NOMO-1 (cell line): ENCODE measurements at regions not wholly inside any gene's neighbourhood (a gene's known extent, or its start where the extent isn't known, plus 50 kb on each side); places are given as distances from the start of the nearest gene placed in this dataset.

Experiments
- DNase-seq, 2 experiments: peaks; one replicate each; lab custom pipeline; 2025; ENCODE audit not compliant: unreplicated experiment in 2 of 2; lab: John Stamatoyannopoulos, UW

DNA sequence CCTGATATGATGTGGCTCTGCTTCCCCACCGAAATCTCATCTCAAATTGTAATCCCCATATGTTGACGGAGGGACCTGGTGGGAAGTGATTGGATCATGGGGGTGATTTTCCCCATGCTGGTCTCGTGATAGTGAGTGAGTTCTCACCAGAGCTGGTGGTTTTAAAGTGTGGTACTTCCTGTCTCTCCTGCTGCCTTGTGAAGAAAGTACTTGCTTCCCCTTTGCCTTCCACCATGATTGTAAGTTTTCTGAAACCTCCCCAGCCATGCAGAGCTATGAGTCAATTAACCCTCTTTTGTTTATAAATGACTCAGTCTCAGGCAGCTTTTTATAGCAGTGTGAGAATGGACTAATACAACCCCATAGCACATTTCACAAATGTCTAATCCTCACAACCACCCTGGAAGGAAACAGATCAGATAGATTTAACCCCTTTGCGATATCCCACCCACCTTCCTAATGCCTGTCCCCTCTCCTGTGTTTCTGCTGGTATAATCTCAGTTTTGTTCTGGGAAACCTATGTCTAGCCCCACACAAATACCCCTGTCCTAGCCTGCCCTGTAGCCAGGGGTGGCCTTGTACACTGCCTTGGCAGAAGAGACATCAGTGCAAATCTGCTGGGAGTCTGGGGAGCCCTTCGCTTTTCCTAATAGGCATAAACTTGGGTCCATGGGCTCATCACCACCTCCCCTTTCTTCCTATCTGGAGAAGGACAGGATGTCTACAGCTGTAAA is 157.0 kb upstream of the RAI14 start:
- peak; percentile 84 to 100 for DNase-seq

DNA sequence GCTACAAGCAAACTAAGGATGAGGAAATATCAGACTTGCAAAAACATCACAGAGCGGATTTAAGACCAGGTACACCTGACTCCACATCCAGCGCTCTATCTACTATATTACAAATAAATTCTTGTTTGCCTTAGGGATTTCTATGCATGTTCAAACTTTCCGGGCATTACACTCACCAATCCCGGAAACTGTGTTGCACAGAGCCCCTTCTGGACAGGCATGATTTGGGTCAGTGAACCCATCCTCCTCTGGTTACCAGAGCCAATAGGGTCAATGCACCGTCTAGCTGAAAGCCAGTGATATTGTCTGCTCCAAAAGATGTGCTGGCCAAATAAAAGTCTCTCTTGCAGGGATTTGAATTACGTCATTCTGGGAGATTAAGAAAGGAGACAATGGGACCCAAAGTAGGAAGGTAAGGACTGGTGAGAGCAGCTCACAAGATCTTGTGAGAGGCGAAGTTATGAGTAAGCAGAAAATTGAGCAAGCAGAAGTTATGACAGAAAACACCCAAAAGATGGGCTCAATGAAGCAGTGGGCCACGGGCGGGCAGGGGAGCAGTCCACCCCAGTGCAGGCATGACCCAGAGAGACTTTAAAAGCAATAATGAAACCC is 155.8 kb upstream of the RAI14 start:
- DNase-seq, result peak; percentile 31 to 75

DNA sequence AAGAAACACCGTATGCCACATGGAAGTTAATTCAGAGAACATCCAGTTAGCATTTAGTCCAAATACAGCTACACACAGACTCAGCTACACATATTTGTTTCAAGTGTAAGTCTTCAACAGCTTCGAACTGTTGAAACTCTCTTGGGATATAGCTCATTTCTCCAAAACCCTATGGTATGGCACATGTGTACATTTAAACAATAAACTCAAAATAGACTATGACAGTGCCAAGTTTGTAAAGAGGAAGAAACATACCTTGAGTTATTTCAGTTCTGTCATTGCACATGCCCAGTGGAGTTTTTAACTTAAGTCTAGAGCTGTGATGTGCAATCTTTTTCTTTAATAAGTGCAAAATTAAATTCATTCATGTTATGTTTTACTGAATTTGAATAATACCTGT is 155.1 kb upstream of the RAI14 start:
- DNase-seq, result peak; percentile 49 to 96

DNA sequence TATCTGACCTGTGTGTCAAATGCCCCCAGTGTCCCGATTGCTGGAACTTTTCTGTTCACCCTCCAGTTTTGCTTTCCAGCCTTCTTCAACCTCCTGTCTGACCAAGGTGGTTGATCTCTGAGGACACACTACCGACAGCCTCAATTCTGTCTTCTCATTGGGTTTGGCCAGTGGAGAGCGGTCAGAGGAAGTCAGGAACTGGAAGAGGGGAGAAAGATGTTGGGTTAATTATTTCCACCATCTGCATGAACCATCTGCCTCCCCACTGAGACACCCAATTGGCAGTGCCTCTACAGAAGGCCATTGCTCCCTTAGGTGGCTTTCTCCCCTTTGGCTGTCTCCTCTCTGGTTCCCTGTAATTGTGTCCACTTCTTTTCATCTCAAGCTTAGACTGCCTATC is 154.3 kb upstream of the RAI14 start:
- no peak for DNase-seq

DNA sequence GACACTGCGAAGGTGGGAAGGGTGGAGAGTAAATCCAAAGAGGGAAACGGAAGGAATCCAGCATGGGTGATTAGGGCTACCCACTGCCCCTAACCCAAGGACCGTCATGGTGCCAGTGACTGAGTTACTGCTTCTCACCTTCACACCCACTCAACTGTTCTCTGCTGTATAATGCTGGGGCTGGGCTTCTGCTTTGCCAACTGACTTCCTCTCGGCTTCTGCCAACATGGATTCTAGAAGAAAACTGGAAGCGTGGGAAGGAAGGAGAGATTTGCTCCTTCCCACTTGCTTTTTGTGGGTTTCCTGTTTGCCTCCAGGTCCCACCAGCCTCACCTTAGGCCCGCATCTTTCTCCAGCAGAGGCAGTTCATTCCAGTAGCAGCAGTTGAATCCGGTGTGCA is 153.5 kb upstream of the RAI14 start:
- DNase-seq, result no peak

DNA sequence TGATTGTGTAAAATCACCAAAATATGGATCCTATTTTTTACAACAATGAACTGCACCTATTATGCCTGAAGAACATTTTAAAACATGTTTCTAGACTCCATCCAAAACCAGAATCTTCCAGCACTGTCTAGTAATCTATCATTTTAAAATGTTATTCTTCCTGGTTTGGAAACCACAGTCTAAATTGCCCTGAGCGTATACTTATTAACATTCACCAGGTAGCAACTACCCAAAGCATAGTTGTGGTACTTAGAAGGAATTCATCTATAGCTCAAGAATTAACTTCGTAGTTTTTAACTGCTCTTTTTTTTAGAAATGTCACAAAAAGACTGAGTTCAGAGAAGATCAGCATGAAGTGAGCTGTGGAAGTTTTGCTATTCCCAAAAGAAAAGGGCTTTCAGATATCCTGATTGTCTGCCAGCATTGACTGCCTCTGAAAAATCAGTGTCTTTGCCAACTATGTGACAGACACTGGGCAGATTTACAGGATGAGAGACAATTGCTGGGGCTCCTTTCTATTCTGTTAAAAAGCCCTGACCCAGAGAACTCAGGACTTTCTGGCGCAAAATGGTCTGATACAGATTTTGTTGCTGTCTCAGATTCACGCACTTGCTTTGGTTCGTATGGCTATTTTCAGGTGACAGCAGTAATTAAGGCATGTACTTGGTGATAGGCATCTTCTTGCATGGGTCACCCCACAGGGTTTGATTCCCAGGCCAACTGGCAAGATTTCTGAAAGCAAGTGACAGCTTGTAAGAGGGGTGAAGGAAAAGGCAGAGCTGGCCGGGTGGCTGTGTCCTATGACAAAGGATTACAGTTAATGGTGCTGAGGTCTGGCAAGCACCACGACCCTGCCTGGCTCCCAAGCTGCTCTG is 152.5 kb upstream of the RAI14 start:
- no peak for DNase-seq

DNA sequence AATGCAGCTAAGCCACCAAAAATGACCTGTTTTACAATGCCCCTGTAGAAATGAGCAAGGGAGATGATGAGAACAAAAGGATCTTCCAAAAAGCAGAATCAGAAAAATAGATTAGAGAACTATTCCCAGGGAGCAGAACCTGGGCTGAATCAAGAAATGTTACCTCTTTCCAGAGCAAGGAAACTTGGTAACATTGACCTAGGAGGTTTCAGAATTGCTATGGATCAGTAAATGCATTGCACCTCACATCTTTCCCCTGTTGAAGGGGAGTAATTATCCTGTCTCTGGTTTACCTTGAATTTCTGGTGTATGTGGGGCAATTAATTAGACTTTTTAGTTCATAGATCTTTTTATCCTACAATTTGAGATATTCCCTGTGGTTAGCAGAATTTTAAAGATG is 151.2 kb upstream of the RAI14 start:
- DNase-seq, result no peak

DNA sequence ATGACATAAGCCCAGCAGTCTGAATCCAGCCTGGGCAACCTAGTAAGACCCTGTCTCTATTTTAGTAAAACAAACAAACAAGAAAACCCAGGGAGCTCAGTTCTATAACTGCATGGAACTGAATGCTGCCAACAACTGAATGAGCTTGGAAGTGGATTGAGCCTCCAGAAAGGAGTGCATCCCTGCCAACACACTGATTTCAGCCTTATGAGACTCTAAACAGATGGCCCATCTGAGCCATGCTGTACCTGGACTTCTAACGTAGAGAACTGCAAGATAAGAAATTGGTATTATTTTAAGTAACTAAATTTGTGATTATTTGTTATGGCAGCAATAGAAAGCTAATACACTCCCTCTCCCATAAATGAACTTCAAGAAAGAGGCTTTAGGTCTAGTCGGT is 150.4 kb upstream of the RAI14 start:
- no peak for DNase-seq

DNA sequence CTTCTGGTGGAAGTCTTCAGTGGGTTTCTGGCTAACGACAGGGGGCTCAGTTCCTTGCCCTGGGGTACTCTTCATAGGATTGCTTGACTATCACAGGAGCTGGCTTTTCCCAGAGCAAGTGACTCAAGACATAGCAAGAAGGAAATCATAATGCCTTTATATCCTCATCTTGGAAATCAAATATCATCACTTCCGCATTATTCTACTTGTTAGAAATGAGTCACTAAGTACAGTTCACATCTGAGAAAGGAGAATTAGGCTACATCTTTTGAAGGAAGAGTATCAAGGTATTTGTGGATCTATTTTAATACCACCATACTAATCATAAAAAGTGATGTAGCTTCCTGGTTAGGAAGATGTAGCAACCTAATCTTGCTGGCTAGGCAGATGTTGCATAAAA is 148.2 kb upstream of the RAI14 start:
- no peak for DNase-seq

DNA sequence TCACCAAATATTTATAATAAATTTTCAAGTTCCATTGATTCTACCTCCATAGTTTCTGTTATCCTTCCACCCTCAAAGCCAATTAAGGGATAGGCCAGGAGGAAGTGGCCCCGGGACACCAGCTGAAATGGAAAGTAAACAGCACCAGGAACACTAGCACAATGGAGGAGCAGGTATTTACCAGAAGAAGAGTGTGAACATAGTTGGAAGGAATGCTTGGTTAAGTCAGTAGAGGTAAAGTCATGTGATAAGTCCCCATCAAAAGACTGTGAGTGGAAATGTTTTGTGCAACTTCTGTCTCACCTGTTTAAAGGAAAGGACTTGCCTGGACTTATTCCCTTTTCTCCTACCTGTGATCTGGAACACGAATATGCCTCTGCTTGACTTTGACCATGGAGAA is 146.7 kb upstream of the RAI14 start:
- DNase-seq, result no peak

DNA sequence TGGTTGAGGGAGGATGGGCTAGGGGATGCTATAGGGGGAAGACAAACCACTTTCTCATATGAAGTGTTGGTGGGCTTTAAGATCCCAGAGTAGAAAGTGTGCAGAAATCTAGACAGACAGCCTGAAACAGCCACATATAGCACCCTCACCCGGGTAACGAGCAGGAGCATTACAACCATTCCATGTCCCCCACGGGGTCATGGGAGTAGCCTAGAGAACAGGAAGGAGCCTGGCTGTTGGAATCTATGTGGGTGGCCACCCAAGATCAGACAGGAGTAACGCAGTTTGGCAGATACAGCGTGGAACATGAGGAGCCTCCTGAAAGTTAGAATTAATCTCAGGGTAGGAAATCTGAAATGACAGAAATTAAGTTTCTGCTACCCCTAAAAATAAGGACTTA is 146.1 kb upstream of the RAI14 start:
- DNase-seq, result no peak

DNA sequence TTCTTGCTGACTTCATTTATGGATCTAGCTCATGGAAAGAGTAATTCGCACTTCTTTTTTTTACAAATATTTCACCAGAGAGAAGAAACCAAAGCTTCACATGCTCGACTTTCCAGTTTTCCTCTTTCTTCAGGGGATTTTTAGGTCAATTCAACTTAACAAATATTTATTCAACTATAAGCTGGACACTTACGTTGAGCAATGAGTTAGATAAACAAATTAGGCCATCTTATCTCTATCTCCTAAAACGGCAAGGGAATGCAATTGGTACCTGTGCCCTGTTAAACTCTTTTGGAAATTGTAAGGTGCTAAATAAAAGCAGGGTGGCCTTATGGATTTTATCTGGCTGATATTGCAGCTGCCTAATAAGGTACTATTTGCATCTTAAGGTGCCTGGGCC is 145.1 kb upstream of the RAI14 start:
- no peak for DNase-seq

DNA sequence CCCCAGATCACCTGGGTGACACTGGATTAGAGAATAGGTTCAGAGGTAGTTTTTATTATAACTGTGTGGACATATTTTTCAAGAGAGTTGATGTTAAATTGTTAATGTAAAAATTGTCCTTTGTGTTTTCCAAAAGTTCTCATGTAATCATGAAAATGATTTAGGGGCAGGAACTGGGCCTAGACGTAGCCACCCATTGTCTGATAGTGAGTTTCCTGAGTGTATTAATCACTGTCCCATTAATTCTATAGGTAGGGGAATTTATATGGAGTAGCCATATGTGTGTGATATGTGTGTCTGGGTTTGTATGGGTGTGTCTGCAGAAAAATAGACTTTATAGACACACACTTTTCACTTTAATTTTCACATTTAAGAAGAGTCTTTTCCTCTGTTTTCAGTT is 144.6 kb upstream of the RAI14 start:
- no peak for DNase-seq

DNA sequence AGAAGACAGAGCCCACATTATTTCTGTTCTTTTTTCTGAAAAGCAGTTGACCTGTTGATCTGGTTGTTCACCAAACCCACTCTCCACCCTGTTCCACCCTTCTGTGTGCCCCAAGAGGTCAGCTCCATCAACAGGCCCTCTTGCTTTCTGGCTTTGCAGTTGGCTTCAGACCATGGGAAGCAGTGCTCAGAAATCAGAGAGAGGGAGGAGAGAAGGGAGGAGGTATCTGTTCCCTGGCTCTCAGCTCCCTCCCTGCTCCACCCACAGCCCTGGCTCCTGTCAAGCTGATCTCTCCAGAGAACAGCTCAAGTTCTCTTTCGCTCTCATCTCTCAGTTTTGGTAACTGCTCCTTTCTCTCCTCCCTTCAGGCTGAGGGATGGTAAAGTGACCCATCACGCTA is 144.2 kb upstream of the RAI14 start:
- no peak for DNase-seq

DNA sequence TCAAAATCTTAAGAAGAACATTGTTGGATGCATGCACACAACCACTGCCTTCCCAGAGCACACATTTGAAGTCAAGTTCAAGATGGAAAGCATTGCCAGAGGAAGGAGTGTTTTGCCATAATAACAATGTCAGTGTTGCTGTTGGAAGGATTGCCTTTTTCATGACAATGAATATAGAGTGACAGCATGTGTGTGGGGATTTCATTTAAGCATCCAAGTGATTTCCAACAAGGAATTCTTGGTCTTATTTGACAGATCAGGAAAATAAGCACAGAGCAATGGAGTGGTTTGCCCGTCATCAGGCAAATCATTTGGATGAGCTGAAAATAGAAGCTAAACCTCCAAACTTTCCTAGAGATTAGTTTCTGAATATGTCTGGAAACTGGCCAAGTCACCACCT is 140.0 kb upstream of the RAI14 start:
- DNase-seq, result no peak

DNA sequence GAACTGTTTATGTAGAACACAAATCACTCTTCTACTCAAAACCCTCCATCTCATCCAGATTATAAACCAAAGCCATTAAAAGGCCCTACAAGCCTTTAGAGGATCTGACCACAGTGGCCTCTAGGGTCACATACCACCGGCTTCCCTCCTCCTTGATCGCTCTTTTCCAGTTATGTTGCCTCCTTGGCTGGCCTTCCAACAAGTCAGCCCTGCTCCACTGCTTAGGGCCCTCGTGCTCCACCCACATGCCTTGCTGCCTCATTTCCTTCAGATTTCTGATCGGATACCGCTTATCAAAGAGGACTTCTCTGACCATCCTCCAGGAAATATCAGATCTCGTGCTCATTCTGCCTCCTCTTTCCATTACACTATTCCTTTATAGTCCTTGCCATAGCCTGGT is 139.4 kb upstream of the RAI14 start:
- DNase-seq, result no peak

DNA sequence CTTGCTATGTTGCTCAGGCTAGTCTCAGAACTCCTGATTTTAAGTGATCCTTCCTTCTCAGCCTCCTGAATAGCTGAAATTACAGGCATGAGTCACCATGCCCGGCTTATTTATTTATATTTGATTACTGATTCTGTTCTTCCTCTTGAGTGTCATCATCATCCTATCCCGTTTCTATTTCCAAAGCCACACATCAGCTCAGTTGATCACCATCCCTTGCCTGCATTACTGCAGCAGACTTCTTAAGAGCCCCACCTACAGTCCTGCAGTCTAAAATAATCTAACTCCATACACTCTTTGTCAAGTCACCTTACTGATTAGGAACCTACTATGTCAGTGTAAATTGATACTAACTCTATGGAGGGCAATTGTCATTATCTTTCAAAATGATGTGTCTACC is 138.9 kb upstream of the RAI14 start:
- DNase-seq, result no peak

DNA sequence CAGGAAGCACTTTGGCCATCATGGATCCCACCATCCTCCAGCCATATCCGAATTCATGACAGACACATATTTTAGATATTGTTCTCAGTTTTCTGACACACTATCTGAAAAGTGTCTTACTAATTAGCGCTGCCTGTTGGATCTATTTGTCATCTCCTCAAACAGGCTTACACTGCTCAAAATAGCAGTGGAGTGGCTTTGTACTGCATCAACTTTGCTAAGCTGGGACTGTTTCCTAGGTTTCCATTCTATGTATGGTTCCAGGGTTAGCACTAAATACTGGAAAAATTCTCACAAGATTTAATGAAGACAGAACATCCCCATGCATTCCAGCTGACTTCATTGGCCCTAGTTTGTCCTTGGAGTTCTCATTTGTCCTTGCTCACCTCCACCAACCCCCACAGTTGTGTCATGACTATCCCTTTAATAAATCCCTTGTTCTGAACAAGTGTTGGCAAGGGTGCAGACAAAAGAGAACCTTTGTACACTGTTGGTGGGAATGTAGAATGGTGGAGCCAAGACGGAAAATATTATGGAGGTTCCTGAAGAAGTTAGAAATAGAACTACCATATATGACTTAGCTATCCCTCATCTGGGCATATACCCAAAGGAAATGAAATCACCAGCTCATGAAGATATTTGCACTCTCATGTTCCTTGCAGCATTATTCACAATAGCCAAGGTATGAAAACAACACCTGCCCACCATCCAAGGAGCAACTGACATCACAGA is 136.5 kb upstream of the RAI14 start:
- no peak for DNase-seq

DNA sequence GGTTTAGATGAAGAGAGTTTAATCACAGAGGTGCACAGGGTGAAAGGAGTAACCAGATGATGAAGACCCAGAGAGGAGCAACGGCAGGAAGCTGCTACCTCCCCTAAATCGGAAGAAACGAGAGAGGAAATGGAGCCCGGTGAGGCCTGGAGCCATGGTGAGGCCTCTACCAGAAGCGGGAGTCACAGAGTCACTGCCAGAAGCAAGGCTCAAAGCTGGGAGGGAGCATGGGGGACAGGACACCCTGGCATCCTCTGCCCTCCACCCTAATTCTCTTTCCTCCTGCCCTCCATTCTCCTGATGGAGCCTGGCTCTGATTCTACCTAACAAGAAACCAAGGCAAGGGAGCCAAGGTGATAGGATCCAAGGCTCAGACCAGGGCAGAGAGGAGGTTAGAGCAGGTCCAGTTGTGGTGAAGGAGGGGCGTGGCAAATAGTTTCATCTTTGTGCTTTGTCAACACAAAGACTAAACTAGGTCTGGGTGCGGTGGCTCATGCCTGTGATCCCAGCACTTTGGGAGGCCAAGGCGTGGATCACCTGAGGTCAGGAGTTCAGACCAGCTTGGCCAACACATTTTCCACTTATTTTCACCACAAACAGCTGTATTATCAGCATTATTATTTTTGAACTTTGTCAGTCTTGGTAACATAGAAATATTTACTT is 134.4 kb upstream of the RAI14 start:
- no peak for DNase-seq

DNA sequence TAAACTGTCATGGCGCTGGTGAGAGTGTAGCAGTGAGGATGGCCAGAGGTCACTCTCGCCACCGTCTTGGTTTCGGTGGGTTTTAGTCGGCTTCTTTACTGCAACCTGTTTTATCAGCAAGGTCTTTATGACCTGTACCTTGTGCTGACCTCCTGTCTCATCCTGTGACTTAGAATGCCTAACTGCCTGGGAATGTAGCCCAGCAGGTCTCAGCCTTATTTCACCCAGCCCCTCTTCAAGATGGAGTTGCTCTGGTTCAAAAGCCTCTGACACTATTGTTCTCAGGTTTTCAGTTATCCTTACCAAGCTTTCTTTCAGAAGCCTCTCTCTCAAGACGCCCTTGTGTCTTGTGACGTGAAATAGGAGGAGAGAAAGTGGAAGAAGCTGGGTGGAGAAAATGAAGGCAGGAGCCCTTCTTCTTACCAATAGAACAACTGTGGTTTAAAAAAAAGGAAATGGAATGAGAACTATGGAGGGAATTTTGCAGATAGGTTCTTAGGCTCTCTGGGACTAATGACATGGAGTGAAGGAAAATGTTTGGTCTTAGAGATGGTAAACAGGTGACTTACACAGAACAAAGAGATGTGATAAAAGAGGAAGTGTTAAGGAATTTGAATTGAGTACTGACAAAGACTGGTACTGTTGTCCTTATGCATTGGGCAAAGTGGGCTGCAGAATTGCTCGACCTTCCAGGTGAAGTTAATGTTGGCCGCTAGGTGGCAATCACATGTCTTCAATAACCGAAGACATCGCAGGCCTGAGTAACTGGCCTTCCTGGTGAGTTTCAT is 133.3 kb upstream of the RAI14 start:
- peak; percentile 77 to 87 for DNase-seq
